B cell (primary cell): ENCODE measurements at regions not wholly inside any gene's neighbourhood (a gene's known extent, or its start where the extent isn't known, plus 50 kb on each side); places are given as distances from the start of the nearest gene placed in this dataset.

Source experiments
- CTCF ChIP-seq: fragments of 200-600 bp; IDR thresholded peaks from one replicate; pipeline ENCODE4 v1.8.0; 2022; ENCODE audit warnings: antibody characterized with exemption, mild to moderate bottlenecking
- EZH2 ChIP-seq: IDR thresholded peaks from 2 replicates; pipeline ENCODE4 v1.6.1; 2012; ENCODE audit warnings: borderline replicate concordance, low read depth, mild to moderate bottlenecking, moderate library complexity, low read length; ENCODE audit not compliant: insufficient read depth, poor library complexity, severe bottlenecking

GRCh38 chr5:79898611-79899010 lies 92.5 kb downstream of the MTX3 start:
- no peak for TF ChIP-seq CTCF
- TF ChIP-seq EZH2: no peak
